ENCODE measurements at regions not wholly inside any gene's neighbourhood (a gene's known extent, or its start where the extent isn't known, plus 50 kb on each side); places are given as distances from the start of the nearest gene placed in this dataset.

GRCh38 chr5:16238018-16238417 lies 58.4 kb upstream of the MARCHF11 start:
- Histone ChIP-seq H3K9me3 (replicated peaks) (peaks cover 16% of the 10 kb centered on the region), H3K4me3 (no peak overlapping the region), H3K4me1 (no peaks in the 10 kb centered on the region), H3K27me3 (ENCODE audit: low read depth) (no peaks in the 10 kb centered on the region), H3K27ac (replicated peaks) (no peak overlapping the region), H3K36me3 (no peaks in the 10 kb centered on the region)
- TF ChIP-seq, protein P1, sequence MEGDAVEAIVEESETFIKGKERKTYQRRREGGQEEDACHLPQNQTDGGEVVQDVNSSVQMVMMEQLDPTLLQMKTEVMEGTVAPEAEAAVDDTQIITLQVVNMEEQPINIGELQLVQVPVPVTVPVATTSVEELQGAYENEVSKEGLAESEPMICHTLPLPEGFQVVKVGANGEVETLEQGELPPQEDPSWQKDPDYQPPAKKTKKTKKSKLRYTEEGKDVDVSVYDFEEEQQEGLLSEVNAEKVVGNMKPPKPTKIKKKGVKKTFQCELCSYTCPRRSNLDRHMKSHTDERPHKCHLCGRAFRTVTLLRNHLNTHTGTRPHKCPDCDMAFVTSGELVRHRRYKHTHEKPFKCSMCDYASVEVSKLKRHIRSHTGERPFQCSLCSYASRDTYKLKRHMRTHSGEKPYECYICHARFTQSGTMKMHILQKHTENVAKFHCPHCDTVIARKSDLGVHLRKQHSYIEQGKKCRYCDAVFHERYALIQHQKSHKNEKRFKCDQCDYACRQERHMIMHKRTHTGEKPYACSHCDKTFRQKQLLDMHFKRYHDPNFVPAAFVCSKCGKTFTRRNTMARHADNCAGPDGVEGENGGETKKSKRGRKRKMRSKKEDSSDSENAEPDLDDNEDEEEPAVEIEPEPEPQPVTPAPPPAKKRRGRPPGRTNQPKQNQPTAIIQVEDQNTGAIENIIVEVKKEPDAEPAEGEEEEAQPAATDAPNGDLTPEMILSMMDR (IDR thresholded peaks at IDR 0.05; ENCODE audit: borderline replicate concordance), result no peak
- no peak for DNase-seq
- intact Hi-C loops (cut with micrococcal nuclease), result no loop called here

GRCh38 chr5:16234598-16234997 lies 55.0 kb upstream of the MARCHF11 start:
- Histone ChIP-seq H3K27me3 (ENCODE audit: low read depth) (no peaks in the 10 kb centered on the region), H3K4me3 (no peak overlapping the region), H3K9me3 (replicated peaks) (peaks cover 16% of the 10 kb centered on the region), H3K36me3 (no peaks in the 10 kb centered on the region), H3K27ac (replicated peaks) (no peak overlapping the region), H3K4me1 (no peaks in the 10 kb centered on the region)
- intact Hi-C loops (cut with micrococcal nuclease), result no loop called here
- TF ChIP-seq, protein P1 (IDR thresholded peaks at IDR 0.05; ENCODE audit: borderline replicate concordance), result no peak
- no peak for DNase-seq

DNA sequence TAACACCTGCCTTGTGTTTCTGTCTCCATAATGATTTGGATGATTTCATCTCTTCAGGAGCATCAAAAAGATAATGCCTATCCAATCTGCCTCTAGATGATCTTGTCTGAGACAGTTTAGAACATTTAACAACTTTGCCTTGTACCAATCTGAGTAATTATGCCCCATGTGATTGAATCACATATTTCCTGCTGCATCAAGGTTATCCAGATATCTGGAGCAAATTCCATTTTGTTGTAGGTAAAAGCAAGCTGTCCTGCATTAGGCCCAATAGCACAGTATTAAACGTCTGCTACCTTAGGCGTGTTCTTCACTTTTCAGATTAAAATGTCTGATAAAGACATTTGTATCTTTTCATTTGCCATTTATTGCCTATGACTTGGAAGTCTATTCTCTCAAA lies 54.1 kb upstream of the MARCHF11 start:
- no peak for DNase-seq
- intact Hi-C loops (cut with micrococcal nuclease), result no loop called here
- no peaks in the 10 kb centered on the region for H3K4me1 ChIP-seq
- no peak overlapping the region for H3K27ac ChIP-seq (replicated peaks)
- TF ChIP-seq, protein P1 (IDR thresholded peaks at IDR 0.05; ENCODE audit: borderline replicate concordance), result no peak
- H3K36me3 ChIP-seq, result no peaks in the 10 kb centered on the region
- peaks cover 16% of the 10 kb centered on the region for H3K9me3 ChIP-seq (replicated peaks)
- H3K27me3 ChIP-seq (ENCODE audit: low read depth), result no peaks in the 10 kb centered on the region
- no peak overlapping the region for H3K4me3 ChIP-seq

DNA sequence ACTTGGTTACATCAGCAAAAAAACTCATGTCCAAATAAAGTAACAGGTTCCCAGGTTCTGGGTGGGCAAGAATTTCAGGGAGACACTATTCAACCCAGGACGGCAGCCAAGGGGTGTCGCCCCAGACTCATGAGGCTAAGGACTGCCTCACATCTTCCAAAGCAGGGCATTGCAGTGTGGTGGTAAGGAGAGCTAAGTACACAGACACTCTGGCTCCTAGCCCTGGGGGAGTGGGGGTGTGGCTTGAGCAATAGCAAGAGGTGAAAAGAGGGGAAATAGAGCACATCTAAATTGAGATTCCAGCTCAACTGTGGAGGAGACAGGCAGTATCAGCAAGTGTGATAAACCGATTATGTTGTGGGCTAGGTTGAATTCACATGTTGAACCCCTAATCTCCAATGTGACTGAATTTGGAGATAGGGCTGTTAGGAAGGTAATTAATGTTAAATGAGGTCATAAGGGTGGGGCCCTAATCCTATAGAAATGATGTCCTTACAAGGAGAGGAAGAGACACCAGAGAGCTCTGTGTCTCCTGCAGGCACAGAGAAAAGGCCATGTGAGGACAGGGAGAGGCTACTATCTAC lies 49.9 kb upstream of the MARCHF11 start:
- TF ChIP-seq, protein P1 (IDR thresholded peaks at IDR 0.05; ENCODE audit: borderline replicate concordance), result no peak

More for the DNA sequence above, 49.9 kb upstream of the MARCHF11 start:
- intact Hi-C loops (cut with micrococcal nuclease), result no loop called here
- no peak for DNase-seq
- Histone ChIP-seq H3K36me3 (no peaks in the 10 kb centered on the region), H3K9me3 (replicated peaks) (peaks cover 5% of the 10 kb centered on the region), H3K4me3 (no peak overlapping the region), H3K27me3 (ENCODE audit: low read depth) (no peaks in the 10 kb centered on the region), H3K4me1 (no peaks in the 10 kb centered on the region), H3K27ac (replicated peaks) (no peak overlapping the region)
